Spleen (tissue), 11 donors: ENCODE measurements at regions not wholly inside any gene's neighbourhood (a gene's known extent, or its start where the extent isn't known, plus 50 kb on each side); places are given as distances from the start of the nearest gene placed in this dataset.
"Not testable (repeated sequence)": the region's sequence is repeated elsewhere in the genome, so short reads cannot be mapped to it uniquely, and the experiment has no call there.

Experiments used
- DNase-seq: peaks from one replicate; pipeline ENCODE4 v3.0.0-alpha.2; 2020
- H3K27ac ChIP-seq, 8 donors: fragments of 200-600 bp; sonication (generic) in 7 of 8; 1 replicate in 4 of 8; 2 replicates in 4 of 8; pipeline versions ENCODE4 v1.5.0 to v1.8.0; 2016 to 2021; ENCODE audit warnings: inconsistent platforms in 4 of 8, mild to moderate bottlenecking in 4 of 8, moderate library complexity in 1 of 8
- H3K27me3 ChIP-seq, 7 donors: fragments of 200-600 bp; sonication (generic) in 6 of 7; replicated peaks in 1 of 7; 1 replicate in 4 of 7; 2 replicates in 3 of 7; pipeline versions ENCODE4 v1.5.0 to v1.8.0; 2016 to 2021; ENCODE audit warnings: inconsistent platforms in 3 of 7, mild to moderate bottlenecking in 1 of 7
- H3K36me3 ChIP-seq, 6 donors: fragments of 200-600 bp; sonication (generic) in 5 of 6; 1 replicate in 4 of 6; 2 replicates in 2 of 6; pipeline versions ENCODE4 v1.5.0 to v1.8.0; 2016 to 2021; ENCODE audit warnings: inconsistent platforms in 2 of 6
- H3K4me1 ChIP-seq, 6 donors: fragments of 200-600 bp; sonication (generic) in 5 of 6; 1 replicate in 3 of 6; 2 replicates in 3 of 6; pipeline versions ENCODE4 v1.5.0 to v1.8.0; 2016 to 2021; ENCODE audit warnings: inconsistent platforms in 3 of 6
- H3K4me3 ChIP-seq, 8 donors: fragments of 200-600 bp; sonication (generic) in 7 of 8; 1 replicate in 4 of 8; 2 replicates in 4 of 8; pipeline versions ENCODE4 v1.5.0 to v1.8.0; 2016 to 2021; ENCODE audit warnings: inconsistent platforms in 4 of 8, mild to moderate bottlenecking in 4 of 8, moderate library complexity in 2 of 8
- H3K9me3 ChIP-seq, 8 donors: fragments of 200-600 bp; sonication (generic) in 7 of 8; 1 replicate in 4 of 8; 2 replicates in 4 of 8; pipeline versions ENCODE4 v1.5.0 to v1.8.0; 2016 to 2021; ENCODE audit warnings: inconsistent platforms in 4 of 8
- POLR2A ChIP-seq, 3 donors: fragments of 450-650 bp; IDR thresholded peaks; one replicate each; pipeline ENCODE4 v1.5.1; 2017; ENCODE audit warnings: antibody characterized with exemption in 3 of 3, mild to moderate bottlenecking in 1 of 3
- POLR2AphosphoS5 ChIP-seq, 3 donors: sonication (generic); formaldehyde crosslinking; IDR thresholded peaks; one replicate each; pipeline ENCODE4 v1.5.1; 2017; ENCODE audit warnings: antibody characterized with exemption in 3 of 3
- WGBS, 5 donors: extraction: QIAGEN DNeasy Blood & Tissue Kit in 3 of 5; methylation state at CpG; one replicate each; pipeline versions ENCODE4 v1.1.5 to v1.1.7; 2013 to 2018; 5-methylcytosine and 5-hydroxymethylcytosine counted together
- intact Hi-C: fragments of 100-400 bp; cut with DNase I; formaldehyde crosslinking; loops from one replicate; pipeline ENCODE4 v1.15.0; 2023; ENCODE audit warnings: low total_unique reads
- TF ChIP-seq, protein P1 (sequence below), 11 experiments: fragments of 200-600 bp in 7 of 11; fragments of 450-650 bp in 4 of 11; sonication (generic) in 4 of 11; IDR thresholded peaks in 8 of 11; conservative IDR thresholded peaks in 3 of 11; 1 replicate in 7 of 11; 2 replicates in 4 of 11; pipeline versions ENCODE4 v1.4.0 to v1.8.0; 2016 to 2021; ENCODE audit warnings: antibody characterized with exemption in 11 of 11, inconsistent platforms in 4 of 11, mild to moderate bottlenecking in 1 of 11
- donor health status: healthy with polysubstance abuse.
- donor health status: DM: no; HTN: no; CAD: no; lungs with moderate emphysema.
- donor health status: DM: no; HTN: no; CAD: no.
- donor health status: Bipolar disorder and iron deficiency.
- donor health status: healthy.
- donor health status: DM: no; HTN: no; CAD: no.
- donor health status: DM: yes; HTN: yes; CAD: no.

DNA sequence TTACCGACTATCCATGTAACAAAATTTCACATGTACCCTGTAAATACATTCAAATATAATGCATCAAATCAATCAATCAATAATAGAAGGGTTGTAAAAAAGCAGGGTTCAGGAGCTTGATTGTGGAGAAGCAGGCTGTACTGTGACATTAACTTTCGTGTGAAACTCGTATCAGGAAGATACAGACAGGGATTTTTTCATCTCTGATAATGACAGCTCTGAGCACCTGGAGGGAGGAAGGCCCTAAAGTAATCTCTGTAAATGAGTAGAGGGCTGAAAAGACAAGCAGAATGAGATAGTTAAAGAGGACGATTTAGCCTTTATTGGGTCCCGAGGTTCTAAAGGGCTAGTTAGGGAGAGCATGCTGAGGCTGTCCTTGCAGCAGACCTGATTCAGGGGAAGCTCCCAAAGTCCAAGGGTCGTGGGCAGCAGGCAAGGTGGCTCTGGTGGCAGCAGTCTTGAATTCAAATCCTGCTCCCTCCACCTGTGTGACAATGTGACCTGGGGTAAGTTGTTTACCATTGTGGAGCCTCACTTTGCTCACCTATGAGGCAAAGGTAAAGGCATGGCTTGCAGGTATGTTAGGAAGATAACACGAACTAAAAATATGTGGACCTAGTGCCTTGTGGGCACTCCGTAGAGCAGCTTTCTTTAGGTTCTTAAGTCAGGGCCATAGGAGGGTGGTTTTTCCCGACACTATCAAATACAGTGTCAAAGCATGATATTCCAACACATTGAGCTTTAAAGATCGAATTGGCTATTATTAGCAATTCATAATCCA is 219.4 kb upstream of the MYLIP start:
- intact Hi-C loops, result no loop called here
- H3K36me3 ChIP-seq, result no peaks in the 10 kb centered on the region
- TF ChIP-seq, protein P1, sequence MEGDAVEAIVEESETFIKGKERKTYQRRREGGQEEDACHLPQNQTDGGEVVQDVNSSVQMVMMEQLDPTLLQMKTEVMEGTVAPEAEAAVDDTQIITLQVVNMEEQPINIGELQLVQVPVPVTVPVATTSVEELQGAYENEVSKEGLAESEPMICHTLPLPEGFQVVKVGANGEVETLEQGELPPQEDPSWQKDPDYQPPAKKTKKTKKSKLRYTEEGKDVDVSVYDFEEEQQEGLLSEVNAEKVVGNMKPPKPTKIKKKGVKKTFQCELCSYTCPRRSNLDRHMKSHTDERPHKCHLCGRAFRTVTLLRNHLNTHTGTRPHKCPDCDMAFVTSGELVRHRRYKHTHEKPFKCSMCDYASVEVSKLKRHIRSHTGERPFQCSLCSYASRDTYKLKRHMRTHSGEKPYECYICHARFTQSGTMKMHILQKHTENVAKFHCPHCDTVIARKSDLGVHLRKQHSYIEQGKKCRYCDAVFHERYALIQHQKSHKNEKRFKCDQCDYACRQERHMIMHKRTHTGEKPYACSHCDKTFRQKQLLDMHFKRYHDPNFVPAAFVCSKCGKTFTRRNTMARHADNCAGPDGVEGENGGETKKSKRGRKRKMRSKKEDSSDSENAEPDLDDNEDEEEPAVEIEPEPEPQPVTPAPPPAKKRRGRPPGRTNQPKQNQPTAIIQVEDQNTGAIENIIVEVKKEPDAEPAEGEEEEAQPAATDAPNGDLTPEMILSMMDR (IDR thresholded peaks at IDR 0.05 in 8 of 11, conservative IDR thresholded peaks at IDR 0.05 in 3 of 11), result no peak
- no peak for TF ChIP-seq POLR2AphosphoS5 (IDR thresholded peaks at IDR 0.05)
- no peak for TF ChIP-seq POLR2A (IDR thresholded peaks at IDR 0.05)
- H3K9me3 ChIP-seq, result no peaks in the 10 kb centered on the region
- H3K4me3 ChIP-seq, result no peak overlapping the region
- peaks cover 0 to 33% (median 16%) of the 10 kb centered on the region in 6 donors for H3K4me1 ChIP-seq
- no peaks in the 10 kb centered on the region for H3K27me3 ChIP-seq
- H3K27ac ChIP-seq, result no peak overlapping the region
- DNase-seq, result no peak
- 88 to 93% (median 90%) methylated on average over 10 of the region's 10 CpGs for WGBS, 5 donors

DNA sequence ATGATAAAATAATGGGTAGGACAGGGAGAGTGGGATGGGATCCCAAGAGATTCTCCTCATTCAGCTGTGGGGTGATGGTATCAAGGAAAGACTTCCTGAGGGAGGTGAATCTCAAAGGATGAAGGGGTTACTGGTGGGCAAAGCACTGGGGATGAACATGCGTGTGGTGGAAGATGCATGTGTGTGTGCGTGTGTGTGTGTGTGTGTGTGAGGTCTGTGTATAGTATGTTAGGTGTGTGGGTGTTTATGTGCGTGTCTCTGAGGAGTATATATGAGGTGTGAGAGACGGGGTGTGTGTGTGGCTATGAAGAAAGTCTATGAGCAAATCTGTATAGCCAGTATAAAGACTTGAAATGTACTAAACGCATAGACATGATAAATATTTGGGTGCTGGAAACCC is 220.0 kb upstream of the MYLIP start:
- peaks cover 0 to 35% (median 16%) of the 10 kb centered on the region in 6 donors for H3K4me1 ChIP-seq
- H3K9me3 ChIP-seq, result no peaks in the 10 kb centered on the region
- no peak for DNase-seq
- H3K27me3 ChIP-seq, result no peaks in the 10 kb centered on the region
- H3K36me3 ChIP-seq, result no peaks in the 10 kb centered on the region
- no peak overlapping the region for H3K27ac ChIP-seq
- intact Hi-C loops, result no loop called here
- H3K4me3 ChIP-seq, result no peak overlapping the region
- no peak for TF ChIP-seq POLR2AphosphoS5 (IDR thresholded peaks at IDR 0.05)
- no peak for TF ChIP-seq POLR2A (IDR thresholded peaks at IDR 0.05)
- TF ChIP-seq, protein P1 (IDR thresholded peaks at IDR 0.05 in 8 of 11, conservative IDR thresholded peaks at IDR 0.05 in 3 of 11), result no peak
- 81 to 92% (median 90%) methylated on average over 5 of the region's 5 CpGs for WGBS, 5 donors

DNA sequence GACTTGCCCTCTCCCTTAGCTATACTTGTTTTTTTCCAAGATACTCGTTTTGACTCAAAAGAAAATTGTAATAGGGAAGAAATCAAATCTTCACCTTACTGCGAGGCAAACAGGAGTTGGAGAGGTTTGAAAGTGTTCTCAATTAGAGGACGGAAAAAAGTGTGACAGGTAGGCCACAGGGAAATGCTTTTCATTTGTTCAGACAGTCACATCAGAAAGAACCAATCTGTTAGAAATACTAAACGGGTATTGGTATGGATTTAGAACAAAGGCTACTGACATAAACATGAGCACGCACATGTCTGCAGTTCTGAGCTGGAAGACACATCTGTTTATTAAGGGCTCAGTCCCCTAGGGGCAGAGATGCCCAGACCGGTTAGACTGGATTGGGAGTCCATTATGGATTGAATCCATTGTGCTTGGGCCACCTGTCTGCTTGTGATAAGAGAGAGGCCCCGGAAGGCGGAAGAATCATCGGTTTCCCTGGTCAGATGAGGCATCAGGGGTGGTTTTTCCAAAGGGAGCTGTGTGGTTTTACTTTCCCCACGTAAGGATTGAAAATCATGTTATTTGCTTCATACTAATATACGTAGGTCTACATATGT is 220.9 kb upstream of the MYLIP start:
- H3K27me3 ChIP-seq, result no peaks in the 10 kb centered on the region
- no peak for DNase-seq
- no peak overlapping the region for H3K4me3 ChIP-seq
- H3K27ac ChIP-seq, result no peak overlapping the region
- no peaks in the 10 kb centered on the region for H3K9me3 ChIP-seq
- 85 to 93% (median 91%) methylated on average over 11 of the region's 11 CpGs for WGBS, 5 donors
- TF ChIP-seq POLR2A (IDR thresholded peaks at IDR 0.05) (no peak), POLR2AphosphoS5 (IDR thresholded peaks at IDR 0.05) (no peak)
- TF ChIP-seq, protein P1 (IDR thresholded peaks at IDR 0.05 in 8 of 11, conservative IDR thresholded peaks at IDR 0.05 in 3 of 11), result no peak
- intact Hi-C loops, result no loop called here
- H3K36me3 ChIP-seq, result no peaks in the 10 kb centered on the region
- peaks cover 0 to 35% (median 16%) of the 10 kb centered on the region in 6 donors for H3K4me1 ChIP-seq

DNA sequence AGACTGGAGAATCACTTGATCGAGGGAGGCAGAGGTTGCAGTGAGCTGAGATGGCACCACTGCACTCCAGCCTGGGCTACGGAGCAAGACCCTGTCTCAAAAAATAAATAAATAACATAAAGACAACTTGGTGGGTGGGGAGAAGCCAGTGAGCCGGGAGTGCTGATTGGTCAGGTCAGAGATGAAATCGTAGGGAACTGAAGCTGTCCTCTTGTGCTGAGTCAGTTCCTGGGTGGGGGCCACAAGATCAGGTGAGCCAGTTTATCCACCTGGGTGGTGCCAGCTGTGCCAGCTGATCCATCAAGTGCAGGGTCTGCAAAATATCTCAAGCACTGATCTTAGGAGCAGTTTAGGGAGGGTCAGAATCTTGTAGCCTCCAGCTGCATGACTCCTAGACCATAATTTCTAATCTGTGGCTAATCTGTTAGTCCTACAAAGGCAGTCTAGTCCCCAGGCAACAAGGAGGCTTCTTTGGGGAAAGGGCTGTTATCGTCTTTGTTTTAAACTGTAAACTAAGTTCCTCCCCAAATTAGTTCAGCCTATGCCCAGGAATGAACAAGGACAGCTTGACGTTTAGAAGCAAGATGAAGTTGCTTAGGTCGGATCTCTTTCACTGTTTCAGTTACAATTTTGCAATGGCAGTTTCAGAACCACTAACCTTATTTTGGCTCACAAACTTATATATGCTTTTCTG is 221.5 kb upstream of the MYLIP start:
- H3K4me3 ChIP-seq, H3K27ac ChIP-seq, DNase-seq, H3K27me3 ChIP-seq, intact Hi-C loops, H3K36me3 ChIP-seq, H3K9me3 ChIP-seq: not testable (repeated sequence)
- H3K4me1 ChIP-seq, result peaks cover 0 to 32% (median 16%) of the 10 kb centered on the region in 6 donors
- 61 to 81% (median 67%) methylated on average over 7 of the region's 7 CpGs for WGBS, 5 donors
